Natural killer cell (primary cell): ENCODE measurements at regions not wholly inside any gene's neighbourhood (a gene's known extent, or its start where the extent isn't known, plus 50 kb on each side); places are given as distances from the start of the nearest gene placed in this dataset.

ENCODE experiments used
- ATAC-seq, 3 donors: fragments of 150-1000 bp in 2 of 3; fragments of 200-7000 bp in 1 of 3; cut with Tn5 transposase; 1 replicate in 1 of 3; 2 replicates in 2 of 3; pipeline ENCODE4 v1.10.0; 2021; ENCODE audit warnings: mild to moderate bottlenecking in 2 of 3, moderate library complexity in 2 of 3
- DNase-seq, 2 donors: peaks; one replicate each; pipeline versions ENCODE4 v3.0.0 to v3.0.0-alpha.2; 2013 to 2021; ENCODE audit warnings: mixed read lengths in 1 of 2
- H3K27ac ChIP-seq: one replicate; pipeline ENCODE4 v1.5.1; 2013; ENCODE audit warnings: mild to moderate bottlenecking, low read length
- H3K27me3 ChIP-seq: one replicate; pipeline ENCODE4 v1.6.1; 2013; ENCODE audit warnings: low read length; ENCODE audit not compliant: control insufficient read depth, insufficient read depth
- H3K36me3 ChIP-seq: one replicate; pipeline ENCODE4 v1.6.1; 2013; ENCODE audit warnings: low read length; ENCODE audit not compliant: control insufficient read depth, insufficient read depth
- H3K4me1 ChIP-seq: one replicate; pipeline ENCODE4 v1.6.1; 2013; ENCODE audit warnings: low read length; ENCODE audit not compliant: control insufficient read depth, insufficient read depth
- H3K4me3 ChIP-seq: one replicate; pipeline ENCODE4 v1.5.1; 2013; ENCODE audit warnings: low read length
- H3K9me3 ChIP-seq: one replicate; pipeline ENCODE4 v1.6.1; 2013; ENCODE audit warnings: low read length; ENCODE audit not compliant: control insufficient read depth, insufficient read depth
- H3K27ac Mint-ChIP-seq, 2 donors: one replicate each; pipeline ENCODE4 v1.8.0; 2022; ENCODE audit warnings: mild to moderate bottlenecking in 2 of 2, mixed read lengths in 2 of 2, moderate library complexity in 1 of 2
- H3K27me3 Mint-ChIP-seq, 2 donors: one replicate each; pipeline ENCODE4 v1.8.0; 2022; ENCODE audit warnings: low read depth in 2 of 2, mixed read lengths in 2 of 2
- H3K36me3 Mint-ChIP-seq: one replicate; pipeline ENCODE4 v1.8.0; 2022; ENCODE audit warnings: mixed read lengths
- H3K4me1 Mint-ChIP-seq, 2 donors: one replicate each; pipeline ENCODE4 v1.8.0; 2022; ENCODE audit warnings: mixed read lengths in 2 of 2
- H3K4me3 Mint-ChIP-seq: one replicate; pipeline ENCODE4 v1.8.0; 2022; ENCODE audit warnings: mild to moderate bottlenecking, moderate library complexity, mixed read lengths
- H3K9me3 Mint-ChIP-seq, 2 donors: one replicate each; pipeline ENCODE4 v1.8.0; 2022; ENCODE audit warnings: mixed read lengths in 2 of 2
- WGBS: methylation state at CpG from one replicate; pipeline ENCODE4 v1.1.7; 2013; ENCODE audit warnings: missing lambda C conversion rate; ENCODE audit not compliant: insufficient coverage; 5-methylcytosine and 5-hydroxymethylcytosine counted together
- intact Hi-C: fragments of 100-400 bp; cut with micrococcal nuclease; formaldehyde crosslinking; loops from one replicate; pipeline ENCODE4 v1.14.2; 2022
- TF ChIP-seq, protein P1 (sequence below): fragments of 200-600 bp; IDR thresholded peaks from one replicate; pipeline ENCODE4 v1.8.0; 2022; ENCODE audit warnings: antibody characterized with exemption

DNA sequence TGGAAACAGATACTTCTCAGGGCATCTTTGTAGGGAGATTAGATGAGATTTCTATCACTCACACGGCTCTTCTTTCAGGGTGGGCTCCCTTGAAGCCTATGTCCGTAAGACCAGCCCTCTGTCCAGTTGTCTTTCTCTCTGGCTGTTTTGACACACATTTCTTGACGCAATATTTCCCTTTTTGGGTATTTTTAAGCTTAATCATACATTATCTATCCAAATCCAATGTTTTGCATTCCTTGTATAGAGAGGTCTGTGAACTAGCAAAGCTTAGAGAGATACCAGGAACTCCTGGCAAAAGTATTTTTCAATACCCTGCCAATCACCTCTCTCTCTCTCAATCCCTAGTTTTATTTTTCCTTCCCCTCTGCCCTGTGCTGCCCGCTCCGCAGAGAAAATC is 79.3 kb downstream of the EOMES start:
- H3K4me1 Mint-ChIP-seq = peaks cover 10 to 14% of the 10 kb centered on the region in 2 donors
- Histone ChIP-seq H3K9me3 (no peaks in the 10 kb centered on the region), H3K27ac (no peak overlapping the region), H3K36me3 (no peaks in the 10 kb centered on the region), H3K4me3 (no peak overlapping the region), H3K27me3 (no peaks in the 10 kb centered on the region), H3K4me1 (peaks cover 11% of the 10 kb centered on the region)
- intact Hi-C loops = no loop called here
- no peaks in the 10 kb centered on the region for H3K36me3 Mint-ChIP-seq
- H3K4me3 Mint-ChIP-seq = no peak overlapping the region
- TF ChIP-seq, protein P1, sequence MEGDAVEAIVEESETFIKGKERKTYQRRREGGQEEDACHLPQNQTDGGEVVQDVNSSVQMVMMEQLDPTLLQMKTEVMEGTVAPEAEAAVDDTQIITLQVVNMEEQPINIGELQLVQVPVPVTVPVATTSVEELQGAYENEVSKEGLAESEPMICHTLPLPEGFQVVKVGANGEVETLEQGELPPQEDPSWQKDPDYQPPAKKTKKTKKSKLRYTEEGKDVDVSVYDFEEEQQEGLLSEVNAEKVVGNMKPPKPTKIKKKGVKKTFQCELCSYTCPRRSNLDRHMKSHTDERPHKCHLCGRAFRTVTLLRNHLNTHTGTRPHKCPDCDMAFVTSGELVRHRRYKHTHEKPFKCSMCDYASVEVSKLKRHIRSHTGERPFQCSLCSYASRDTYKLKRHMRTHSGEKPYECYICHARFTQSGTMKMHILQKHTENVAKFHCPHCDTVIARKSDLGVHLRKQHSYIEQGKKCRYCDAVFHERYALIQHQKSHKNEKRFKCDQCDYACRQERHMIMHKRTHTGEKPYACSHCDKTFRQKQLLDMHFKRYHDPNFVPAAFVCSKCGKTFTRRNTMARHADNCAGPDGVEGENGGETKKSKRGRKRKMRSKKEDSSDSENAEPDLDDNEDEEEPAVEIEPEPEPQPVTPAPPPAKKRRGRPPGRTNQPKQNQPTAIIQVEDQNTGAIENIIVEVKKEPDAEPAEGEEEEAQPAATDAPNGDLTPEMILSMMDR = no peak
- DNase-seq (no peak), ATAC-seq (no peak)
- WGBS = 98% methylated on average over 5 of the region's 5 CpGs
- no peaks in the 10 kb centered on the region for H3K9me3 Mint-ChIP-seq
- peaks cover 0 to 5% of the 10 kb centered on the region in 2 donors for H3K27me3 Mint-ChIP-seq
- no peak overlapping the region for H3K27ac Mint-ChIP-seq

DNA sequence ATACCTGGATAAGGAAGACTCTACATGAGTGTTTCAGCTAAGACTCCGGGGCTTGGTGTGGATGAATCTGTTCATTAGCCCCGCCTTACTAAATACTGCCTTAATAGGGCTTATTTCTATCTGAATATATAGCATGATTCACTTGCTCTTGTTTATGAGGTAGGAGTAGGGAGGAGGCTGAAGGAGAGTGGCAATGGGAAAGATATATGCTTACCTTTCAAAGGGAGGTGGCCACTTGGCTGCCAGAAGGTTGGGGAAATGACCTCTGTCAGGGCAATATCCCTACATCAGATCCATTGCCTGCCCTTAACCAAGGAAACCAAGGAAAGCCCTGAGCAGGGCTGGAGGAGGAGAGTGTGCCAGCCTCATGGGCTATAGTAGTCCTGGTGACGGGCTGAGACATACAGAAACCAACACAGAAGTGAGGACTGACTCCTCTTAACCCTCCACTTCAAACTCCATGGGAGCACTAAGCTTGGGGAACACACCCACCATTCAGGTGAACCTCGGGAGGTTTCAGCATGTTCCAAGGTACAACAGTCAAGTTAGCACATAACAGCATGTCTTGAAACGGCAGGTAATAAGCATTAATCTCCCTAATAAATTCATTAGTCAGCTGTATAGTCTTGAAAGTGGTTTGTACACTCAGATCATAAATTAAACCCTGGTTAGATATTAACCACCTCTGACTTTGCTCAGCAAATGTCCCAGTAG is 80.1 kb downstream of the EOMES start:
- Mint-ChIP-seq H3K4me1 (peaks cover 10 to 14% of the 10 kb centered on the region in 2 donors), H3K27ac (no peak overlapping the region), H3K9me3 (no peaks in the 10 kb centered on the region), H3K4me3 (no peak overlapping the region), H3K36me3 (no peaks in the 10 kb centered on the region), H3K27me3 (peaks cover 0 to 5% of the 10 kb centered on the region in 2 donors)
- intact Hi-C loops = no loop called here
- no peak overlapping the region for H3K27ac ChIP-seq
- peaks cover 11% of the 10 kb centered on the region for H3K4me1 ChIP-seq
- no peaks in the 10 kb centered on the region for H3K27me3 ChIP-seq
- DNase-seq (no peak), ATAC-seq (no peak)
- no peaks in the 10 kb centered on the region for H3K9me3 ChIP-seq
- TF ChIP-seq, protein P1 = no peak
- 96% methylated on average over 4 of the region's 5 CpGs for WGBS
- no peak overlapping the region for H3K4me3 ChIP-seq
- no peaks in the 10 kb centered on the region for H3K36me3 ChIP-seq

DNA sequence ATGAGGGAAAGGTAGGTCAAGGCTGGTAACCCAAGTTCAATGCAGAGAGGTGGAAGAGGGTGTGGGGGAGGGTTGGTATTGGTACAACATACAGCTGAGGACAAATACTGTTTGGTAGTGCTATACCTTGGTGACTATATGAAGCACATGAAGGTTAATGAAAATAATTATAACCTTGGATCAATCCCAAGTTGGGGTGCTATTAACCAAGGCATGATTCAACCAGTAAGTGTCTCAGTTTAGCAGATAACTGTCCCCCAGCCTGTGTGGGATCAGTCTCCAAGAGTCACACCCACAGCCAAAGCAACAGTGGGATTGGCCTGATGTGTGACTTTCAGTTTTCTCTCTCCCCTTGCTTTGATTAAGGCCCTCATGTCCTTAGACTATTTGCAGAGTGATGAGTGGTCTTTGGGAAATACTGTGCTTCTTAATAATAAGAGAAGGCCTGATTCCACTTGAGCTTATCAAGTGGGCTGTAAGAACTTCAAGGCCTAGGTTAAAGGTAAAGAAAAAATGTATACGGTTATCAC is 80.8 kb downstream of the EOMES start:
- DNase-seq (no peak), ATAC-seq (no peak)
- Mint-ChIP-seq H3K4me1 (peaks cover 10 to 14% of the 10 kb centered on the region in 2 donors), H3K36me3 (no peaks in the 10 kb centered on the region), H3K27me3 (peaks cover 0 to 5% of the 10 kb centered on the region in 2 donors), H3K27ac (no peak overlapping the region), H3K9me3 (no peaks in the 10 kb centered on the region), H3K4me3 (no peak overlapping the region)
- H3K4me3 ChIP-seq = no peak overlapping the region
- no peak overlapping the region for H3K27ac ChIP-seq
- TF ChIP-seq, protein P1 = no peak
- H3K9me3 ChIP-seq = no peaks in the 10 kb centered on the region
- intact Hi-C loops = no loop called here
- no CpG with 5 or more reads among the region's 1 CpG for WGBS
- no peaks in the 10 kb centered on the region for H3K27me3 ChIP-seq
- H3K36me3 ChIP-seq = no peaks in the 10 kb centered on the region
- H3K4me1 ChIP-seq = peaks cover 11% of the 10 kb centered on the region
